Stimulated activated CD4-positive, alpha-beta T cell treated with anti-CD3 and anti-CD28 coated beads, TNF-alpha, amount 100 ng/mL, for 1 hour (primary cell): ENCODE measurements at regions not wholly inside any gene's neighbourhood (a gene's known extent, or its start where the extent isn't known, plus 50 kb on each side); places are given as distances from the start of the nearest gene placed in this dataset.
A peak's percentile ranks its signal among the peaks of the same experiment; 100 is the strongest.

Experiments
- DNase-seq, 3 donors: peaks; one replicate each; pipeline ENCODE4 v3.0.0-alpha.2; 2020; ENCODE audit warnings: low read depth in 3 of 3, low spot score in 1 of 3

DNA sequence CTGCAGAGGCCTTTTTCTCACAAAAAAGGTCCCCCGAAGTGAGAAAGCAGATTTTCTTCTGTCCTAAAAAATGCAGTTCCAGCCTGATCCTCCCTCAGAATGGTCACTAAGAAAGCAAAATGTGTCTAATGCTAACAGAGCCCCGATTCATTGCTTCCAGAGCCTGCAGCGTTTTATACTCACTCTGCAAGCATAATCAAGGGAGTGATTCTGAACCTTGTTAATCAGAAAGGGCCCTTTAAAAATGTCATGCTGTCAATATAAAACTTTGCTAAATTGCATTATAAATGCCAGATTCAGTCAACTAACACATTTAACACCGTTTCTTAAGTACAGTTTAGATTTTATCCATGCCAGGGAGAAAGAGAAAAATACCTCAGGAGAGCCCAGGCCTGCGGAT, 202.8 kb downstream of the CD83 start:
- no peak for DNase-seq

DNA sequence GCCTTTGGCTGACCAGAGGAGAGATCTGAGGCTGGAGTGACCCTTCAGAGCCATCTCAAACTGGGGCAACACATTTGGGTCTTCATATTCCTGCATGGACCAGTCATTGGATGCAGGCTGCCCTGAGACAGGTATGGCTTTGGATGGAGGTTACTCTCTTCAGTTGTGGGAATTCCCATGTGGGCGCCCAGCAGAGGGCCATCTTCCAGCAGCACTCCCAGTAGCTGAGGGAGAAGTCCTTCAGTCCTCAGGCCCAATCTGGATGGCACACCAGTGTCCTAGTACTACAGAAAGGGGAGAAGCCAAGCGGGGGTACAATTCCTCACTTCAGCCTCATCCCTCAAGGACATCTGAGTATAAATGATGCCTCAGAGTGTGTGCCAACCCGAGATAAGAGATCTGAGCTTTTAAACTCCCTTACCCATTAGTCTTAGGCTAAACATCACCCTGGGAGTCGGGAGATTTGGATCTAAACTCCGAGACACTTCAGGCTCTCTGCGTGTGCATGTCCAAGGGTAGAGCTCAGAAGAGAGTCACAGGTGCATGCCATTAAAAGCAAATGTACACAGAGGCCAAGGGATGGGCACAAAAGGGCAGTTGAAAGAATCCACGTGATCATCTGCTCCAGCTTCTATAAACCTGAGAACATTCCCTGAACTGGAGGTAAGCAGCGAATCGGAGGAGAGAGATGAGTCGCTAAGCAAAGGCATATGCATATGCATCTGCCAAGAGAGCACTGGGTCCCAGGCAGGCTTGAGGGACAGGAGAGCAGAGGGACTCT, 204.6 kb downstream of the CD83 start:
- no peak for DNase-seq

DNA sequence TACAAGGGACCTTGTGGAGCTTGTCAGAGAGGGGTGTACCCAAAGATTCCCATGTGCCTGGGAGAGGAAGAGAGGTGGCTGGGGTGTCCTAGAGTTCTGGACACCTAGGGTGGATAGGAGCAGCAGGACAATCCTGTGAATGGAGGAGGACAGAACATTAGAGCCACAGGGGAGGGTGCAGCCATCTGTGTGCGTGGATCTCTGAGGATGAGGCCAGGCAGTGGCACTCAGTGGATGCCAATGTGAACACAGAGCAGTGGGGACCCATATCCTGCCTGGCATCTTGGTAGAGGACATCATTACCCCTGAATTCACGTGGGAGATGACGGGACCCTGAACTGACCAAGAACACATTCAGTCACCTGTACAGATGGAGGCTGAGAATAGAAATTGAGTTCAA, 205.3 kb downstream of the CD83 start:
- DNase-seq, result no peak

DNA sequence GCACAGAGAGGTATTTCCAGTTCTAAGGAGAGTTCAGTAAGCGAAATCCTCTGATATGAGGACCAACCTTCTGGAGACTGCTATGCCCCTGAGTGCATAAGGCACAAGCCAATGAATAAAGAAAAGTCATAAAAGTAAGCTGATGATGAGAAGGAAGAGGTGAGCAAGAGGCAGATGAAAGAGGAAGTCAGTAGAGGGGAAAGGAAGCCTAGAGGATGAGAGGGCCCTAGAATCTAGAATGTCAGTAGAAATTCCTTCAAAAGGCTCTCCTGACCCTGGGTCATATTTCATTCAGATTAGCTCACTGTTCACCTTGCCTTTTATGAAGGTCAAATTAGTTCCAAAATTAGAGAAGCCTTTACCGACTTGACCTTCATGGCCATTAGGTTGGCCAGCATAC, 209.2 kb downstream of the CD83 start:
- no peak for DNase-seq

DNA sequence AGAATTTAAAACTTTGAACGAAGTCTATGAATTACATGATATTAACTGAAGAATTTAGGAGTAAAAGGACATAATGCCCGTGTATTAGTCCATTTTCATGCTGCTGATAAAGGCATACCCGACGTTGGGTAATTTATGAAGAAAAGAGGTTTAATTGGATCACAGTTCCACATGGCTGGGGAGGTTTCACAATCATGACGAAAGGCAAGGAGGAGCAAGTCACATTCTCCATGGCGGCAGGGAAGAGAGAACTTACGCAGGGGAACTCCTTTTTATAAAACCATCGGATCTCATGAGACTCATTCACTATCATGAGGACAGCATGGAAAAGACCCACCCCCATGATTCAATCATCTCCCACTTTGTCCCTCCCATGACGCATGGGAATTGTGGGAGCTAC, 210.6 kb downstream of the CD83 start:
- no peak for DNase-seq

DNA sequence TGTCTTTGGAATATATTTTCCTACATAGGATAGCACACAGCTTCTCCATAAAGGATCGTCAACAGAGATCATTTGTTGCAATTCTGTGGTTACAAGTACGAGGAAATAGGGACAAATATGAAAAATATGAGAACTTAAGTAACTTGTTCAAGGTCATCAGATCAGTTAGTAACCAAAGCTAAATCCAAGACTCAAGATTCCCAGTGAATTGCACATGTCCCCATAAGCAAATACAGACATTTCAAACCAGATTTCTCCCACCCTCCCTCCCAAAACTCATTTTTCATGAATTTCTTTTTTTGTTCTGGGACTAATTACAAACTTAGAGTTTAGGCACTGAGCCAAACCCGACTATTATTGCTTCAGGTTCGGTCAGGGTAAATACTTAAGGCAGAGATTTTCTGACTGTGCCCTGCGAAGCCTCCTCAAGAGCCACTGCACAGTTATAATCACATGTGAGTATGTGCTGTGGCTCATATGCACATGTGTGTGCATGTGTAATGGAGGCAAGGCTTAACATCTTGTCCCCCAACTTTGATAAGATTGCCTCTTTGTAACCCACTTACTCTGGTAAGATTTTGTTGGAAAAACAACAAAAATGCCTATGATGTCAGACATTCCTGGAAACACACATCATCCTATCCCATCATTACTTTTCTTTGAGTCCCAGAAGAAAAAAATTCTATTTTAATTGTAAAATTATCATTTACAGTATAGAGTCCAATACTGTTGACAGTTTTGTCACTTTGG, 216.2 kb downstream of the CD83 start:
- DNase-seq, result no peak

DNA sequence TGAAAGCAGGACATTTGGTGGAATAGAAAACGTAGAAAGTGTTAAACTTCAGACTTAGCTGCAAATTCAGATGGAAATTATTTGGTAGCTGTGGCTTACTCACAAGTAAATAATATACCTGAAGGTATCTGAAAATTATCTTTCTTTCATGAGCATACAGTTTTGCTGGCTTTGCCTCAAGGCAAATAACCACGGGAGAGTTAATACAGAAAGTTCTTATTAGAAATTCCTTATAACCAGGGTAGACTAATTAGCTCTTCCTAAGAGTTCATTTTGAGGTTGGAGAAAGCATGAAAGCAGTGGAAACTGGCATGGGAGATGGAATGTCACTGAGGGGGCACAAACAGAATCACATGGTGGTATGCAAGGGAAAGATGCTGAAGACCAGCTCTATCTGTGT, 217.5 kb downstream of the CD83 start:
- DNase-seq, result no peak

DNA sequence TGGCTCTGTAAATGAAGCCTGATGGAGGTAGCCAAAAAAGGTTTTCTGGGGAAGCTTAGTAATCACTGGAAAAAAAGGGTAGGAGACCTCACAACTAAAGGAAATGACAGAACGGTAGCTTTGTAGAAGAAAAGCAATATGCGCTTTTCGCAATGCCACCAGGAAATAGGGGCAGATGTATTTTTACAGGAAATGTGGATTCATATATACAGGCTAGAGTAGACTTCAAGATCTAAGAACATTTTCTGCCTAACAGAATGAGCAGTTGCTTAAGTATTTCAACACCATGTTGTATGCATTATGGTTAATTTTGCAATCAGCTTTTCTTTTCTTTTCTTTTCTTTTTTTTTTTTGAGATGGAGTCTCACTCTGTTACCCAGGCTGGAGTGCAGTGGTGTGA, 219.6 kb downstream of the CD83 start:
- DNase-seq, result no peak

DNA sequence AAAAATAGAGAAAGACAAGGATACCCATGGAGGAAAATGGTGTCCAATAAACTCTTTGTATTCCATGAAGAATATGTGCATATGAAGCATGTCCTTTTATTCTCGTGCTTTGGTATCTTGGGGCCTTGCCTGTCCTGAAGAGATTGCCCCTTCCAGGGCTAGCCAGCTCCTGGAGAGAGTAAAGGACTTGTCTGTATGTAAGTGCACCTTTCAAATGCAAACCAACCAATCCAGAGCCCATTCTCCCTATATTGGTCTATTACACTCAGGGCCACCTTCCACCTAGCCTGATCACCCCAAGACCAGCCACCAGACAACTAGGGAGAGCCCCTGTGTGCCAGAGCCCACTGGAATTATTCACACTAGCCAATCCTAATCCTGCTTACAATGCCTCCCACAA, 221.6 kb downstream of the CD83 start:
- no peak for DNase-seq

DNA sequence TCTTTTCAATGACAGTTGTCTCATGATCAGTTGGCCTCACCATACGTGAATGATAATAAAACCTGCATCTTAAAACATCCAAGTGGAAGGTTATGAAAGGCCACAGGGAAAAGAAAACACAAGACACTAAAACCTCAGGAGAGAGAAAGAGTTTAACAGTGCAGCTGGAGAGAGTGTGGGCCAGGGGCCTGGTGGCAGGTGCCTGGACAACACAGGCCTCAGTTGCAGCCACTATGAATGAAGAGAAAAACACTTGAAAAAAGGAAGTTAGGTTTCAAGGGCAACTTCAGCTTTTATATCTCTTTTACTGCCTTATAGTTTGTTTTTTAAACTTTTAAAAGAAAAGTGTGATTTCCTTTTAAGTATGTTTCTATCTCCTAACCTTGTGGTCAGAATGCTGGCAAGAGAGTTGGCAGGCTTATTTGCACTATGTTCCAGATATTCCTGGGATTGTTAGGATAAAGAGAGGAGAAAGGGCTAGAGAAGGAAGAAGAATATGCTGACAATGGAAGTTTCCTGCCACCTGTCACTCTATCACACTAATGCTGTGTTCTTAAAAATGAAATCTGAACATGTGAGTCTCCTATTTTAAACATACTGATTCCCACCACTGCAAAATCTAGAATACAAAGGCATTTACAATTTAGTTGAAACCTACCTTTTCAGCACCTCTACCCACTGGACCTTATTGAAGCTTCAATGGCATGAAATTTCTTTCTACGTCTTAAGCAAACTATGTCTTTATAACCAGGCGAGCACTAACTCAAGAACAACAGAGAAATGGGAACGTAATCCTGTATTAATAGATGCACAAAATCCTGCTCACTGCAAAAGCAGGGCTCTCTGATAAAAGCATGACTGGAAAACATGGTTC, 222.4 kb downstream of the CD83 start:
- no peak for DNase-seq

DNA sequence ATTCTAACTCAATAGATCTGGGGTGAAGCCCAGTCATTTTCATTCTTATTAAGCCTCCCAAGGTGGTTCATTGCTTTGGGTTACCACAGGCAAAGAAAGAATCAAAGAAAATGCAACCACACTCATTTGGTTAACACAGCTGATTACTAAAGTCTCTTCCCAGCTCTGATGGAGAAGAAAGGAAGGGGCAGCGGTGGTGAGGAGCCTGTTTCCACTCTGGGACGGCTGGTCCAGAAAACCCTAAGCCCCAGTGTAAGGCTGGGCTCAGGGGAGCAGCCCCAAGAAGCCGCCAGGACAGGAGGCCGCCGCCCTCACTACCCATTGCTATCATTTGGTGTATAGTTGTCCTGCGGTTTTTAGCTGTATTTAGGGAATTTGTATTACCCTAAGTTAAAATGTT, 226.9 kb downstream of the CD83 start:
- no peak for DNase-seq

DNA sequence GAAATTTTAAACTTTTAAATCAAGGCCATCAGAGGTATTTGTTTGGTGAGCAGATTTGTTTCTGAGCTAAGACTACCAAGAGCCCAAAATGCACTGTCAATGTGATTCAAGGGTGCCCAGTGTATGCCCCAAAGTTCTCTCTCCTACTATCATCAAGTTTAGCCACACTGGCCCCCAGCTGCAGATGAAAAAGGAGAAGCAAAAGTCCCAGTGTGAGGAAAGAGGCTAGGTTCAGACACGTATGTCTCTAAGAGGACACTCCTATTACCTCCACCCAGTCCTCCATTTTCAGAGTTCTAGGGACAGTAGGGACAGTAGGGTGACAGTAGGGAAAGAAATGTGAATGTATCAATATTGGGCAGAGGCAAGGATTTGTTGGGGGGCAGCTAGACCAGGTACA, 230.8 kb downstream of the CD83 start:
- DNase-seq, result no peak

DNA sequence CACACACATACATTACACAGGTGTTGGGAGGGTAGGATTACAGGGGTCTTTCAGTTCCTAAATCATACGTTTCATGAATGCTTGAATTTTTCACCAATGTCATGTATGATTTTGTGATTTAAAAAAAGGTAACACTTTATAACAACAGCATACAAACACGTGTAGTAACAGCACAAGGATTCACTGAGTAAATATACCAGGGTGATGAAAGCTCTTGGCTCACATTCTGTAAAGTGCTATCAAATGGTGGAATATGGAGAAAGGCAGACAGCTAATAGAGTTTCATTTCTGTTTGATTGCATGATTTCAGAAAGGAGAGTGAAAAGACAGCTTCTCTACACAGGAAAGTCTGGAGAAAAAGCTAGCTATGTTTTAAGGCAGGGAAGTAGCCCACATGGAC, 231.9 kb downstream of the CD83 start:
- DNase-seq, result no peak

DNA sequence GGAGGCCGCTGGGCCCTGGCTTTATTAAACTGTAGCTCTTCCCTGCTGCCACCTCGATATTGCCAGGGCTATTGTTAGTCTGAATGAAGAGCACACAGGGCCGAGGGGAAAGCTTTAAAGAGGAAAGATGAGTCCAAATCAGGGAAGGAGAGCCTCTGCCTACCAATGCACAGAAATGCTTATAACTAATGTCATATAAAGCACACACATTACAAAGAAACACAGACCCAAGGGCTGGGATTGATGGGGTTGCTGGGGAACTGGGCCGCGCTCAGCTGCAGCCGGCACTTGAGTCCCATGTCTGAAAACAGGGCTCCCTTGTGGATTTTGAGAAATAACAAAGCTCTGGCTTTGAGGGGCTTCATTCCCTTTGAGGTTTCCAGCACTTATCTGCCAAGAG, 232.6 kb downstream of the CD83 start:
- no peak for DNase-seq

DNA sequence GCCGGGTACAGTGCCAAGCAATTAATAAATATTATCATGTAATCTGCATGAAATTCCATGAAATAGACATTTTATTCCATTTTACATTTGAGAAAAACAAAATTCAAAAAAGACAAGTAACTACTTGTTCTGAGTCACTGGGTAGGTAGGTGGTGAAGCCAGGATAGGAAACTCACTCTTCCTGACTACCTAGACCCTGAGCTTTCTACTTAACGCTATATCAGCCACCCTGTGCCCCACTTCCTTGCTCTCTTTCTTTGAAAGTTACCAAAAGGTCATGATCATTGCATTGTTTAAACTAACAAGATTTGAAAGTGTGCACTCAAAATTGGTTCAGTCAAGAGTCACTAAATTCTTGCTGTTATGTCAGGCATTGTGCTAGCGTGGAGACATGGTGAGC, 235.7 kb downstream of the CD83 start:
- DNase-seq, result no peak

DNA sequence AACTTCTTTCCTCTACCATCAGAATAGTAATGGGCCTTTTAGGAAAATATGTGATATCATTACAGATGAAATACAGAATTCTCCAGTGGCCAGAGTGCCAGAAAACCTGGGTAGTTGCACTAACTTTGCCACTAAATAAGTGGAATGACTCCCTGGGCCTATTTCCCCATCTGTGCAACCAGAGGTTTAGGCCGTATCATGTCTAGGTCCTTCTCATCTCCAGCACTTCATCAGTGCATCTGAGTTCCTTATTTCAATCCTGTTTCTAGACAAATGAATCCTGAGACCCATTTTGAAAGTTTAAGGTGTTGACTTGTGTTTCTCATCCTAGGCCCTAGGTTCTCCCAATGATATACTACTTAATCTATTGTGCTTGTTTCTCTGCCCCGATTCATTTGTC, 236.2 kb downstream of the CD83 start:
- DNase-seq, result no peak

DNA sequence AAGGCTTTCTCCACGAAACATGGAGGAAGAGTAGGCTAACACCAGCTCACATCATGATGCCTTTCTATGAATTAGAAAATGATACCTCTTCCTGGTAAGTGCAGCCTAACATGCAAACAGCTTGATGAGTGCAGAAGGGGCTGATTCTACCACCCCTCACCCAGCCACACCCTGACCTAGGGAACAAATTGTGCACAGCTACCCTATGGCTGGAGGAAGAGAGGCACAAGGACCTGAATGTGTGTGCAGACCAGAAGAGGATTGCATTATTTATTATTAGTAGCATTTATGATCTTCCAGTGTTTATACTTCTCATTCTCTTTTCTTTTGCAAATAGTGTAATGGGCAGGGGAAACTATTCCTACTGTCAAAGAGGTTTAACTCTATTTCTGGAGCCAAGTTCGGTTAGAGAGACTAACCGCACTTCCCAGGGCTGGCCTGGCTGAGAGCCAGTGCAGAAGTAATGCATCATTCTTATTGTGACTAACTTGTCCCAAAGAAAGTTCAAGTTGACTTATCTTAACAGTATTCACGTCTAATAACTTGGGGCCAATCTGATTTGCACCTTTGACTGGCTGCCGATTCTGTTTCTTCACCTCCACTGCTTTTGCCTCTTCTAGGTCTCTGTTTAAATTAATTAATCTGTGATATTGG, 237.5 kb downstream of the CD83 start:
- peak in 1 of 3 donors; percentile 4 for DNase-seq

DNA sequence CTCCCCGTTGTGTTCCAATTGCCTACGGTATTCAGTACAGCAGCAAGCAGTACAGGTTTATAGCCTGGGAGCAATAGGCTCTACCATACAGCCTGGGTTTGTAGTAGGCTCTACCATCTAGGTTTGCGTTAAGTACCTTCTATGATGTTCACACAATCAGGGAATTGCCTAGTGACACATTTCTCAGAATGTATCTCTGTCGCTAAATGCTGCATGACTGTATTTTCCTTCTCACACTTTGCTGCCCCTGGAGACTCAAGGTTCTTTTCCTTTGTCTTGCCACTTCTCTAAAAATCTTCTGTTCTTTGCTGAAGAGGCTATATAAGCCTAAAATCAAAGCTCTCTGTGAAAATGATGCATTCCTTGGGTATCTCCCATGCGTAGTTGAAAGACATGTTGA, 241.9 kb downstream of the CD83 start:
- no peak for DNase-seq

DNA sequence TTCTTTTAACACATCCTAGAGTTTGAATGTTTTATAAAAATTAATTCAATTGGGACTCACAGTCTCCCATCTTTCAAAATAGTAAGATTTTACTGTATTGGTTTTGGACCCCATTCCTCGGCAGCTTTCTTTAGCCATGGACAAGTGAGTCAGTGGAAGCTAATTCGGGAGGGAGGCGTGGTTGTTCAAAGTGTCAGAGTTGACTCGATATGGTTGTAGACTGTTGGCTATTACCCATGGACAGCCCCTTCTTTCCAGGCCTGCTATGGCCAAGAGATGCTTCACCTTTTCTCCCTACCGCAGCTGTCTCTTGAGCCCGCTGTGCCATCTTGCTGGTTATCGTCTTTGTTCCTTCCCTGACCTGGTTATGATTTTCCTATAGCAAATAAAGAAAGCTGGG, 243.0 kb downstream of the CD83 start:
- no peak for DNase-seq

DNA sequence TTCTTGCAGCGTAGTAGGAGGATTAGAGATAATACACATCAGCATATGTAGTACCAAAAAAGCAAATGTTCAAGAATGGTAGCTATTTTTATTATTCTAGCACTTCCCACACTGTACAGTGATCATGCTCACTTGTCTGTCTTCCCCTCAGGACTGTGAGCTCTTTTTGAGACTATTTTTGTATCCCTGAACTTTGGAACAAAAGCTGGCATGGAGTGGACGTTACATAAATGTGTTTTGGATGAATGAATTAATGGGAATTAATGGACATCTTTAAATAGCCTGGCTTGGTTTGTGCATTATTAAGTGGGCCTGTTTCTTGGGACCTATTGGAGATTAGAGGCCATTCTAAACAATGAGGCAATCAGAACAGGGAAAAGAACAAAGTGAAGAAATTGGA, 243.7 kb downstream of the CD83 start:
- DNase-seq, result no peak

DNA sequence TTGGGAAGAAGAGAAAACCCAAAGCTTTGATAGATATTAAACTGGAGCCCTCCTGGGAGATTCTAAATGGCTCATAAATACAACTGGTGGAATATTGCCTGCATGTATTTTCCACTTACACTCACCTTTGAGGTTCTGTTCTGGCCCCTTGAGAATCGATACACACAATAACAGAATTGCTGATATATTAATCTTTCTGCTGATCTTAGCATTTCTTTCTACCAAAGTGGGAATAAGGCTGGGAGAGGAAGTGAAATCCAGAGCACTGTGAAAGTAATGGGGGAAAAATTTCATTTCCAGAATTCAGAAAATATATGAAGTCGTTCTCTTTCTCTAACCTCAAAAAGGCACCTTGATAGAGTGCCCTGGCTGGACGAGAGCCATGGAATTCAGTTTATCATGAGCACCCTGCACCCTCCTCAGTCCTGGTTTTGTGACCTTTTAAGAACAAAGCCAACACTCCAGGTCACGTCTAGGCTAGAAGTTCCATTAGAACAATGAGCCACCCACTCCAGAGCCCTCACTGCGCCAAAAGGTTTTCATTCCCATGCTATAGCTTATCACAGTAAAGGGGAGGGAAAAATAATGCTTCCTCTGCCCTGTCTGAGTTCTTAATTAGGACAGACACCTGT, 244.5 kb downstream of the CD83 start:
- no peak for DNase-seq
